ENCODE measurements at regions not wholly inside any gene's neighbourhood (a gene's known extent, or its start where the extent isn't known, plus 50 kb on each side); places are given as distances from the start of the nearest gene placed in this dataset.

GRCh38 chr2:17995593-17995992 lies 117.1 kb downstream of the KCNS3 start:
- Histone ChIP-seq H3T11ph (ENCODE audit: low read length) (no peak overlapping the region), H4K91ac (ENCODE audit: insufficient read length, low read depth, low read length) (no peak overlapping the region), H2BK20ac (ENCODE audit: low read depth, low read length, poor library complexity, severe bottlenecking) (no peak overlapping the region), H2AK5ac (ENCODE audit: insufficient read length, low read length) (no peak overlapping the region), H3K27me3 (ENCODE audit: insufficient read depth, low read length) (no peaks in the 10 kb centered on the region), H3K4me1 (ENCODE audit: insufficient read depth, low read length) (no peaks in the 10 kb centered on the region), H2AFZ (ENCODE audit: low read length) (no peak overlapping the region), H4K20me1 (ENCODE audit: control insufficient read depth, insufficient read depth, insufficient read length) (no peaks in the 10 kb centered on the region), H3K23ac (ENCODE audit: insufficient read length, low read depth, low read length) (no peak overlapping the region), H3K56ac (ENCODE audit: insufficient read length, low read depth, low read length) (no peak overlapping the region), H3K4me2 (ENCODE audit: insufficient read depth, insufficient read length, low read length) (no peak overlapping the region), H3K79me1 (ENCODE audit: insufficient read depth, low read depth, low read length, poor library complexity, severe bottlenecking) (no peaks in the 10 kb centered on the region), H3K23me2 (ENCODE audit: insufficient read length, low read depth, low read length, poor library complexity, severe bottlenecking) (no peaks in the 10 kb centered on the region), H2BK15ac (ENCODE audit: low read depth, low read length) (no peak overlapping the region), H3K9me3 (ENCODE audit: control insufficient read depth, low read depth, low read length) (peaks cover 5% of the 10 kb centered on the region), H4K8ac (replicated peaks; ENCODE audit: insufficient read length, low read depth, low read length) (no peak overlapping the region), H3K18ac (ENCODE audit: insufficient read length, low read depth, low read length) (no peak overlapping the region), H4K5ac (ENCODE audit: insufficient read length, low read depth, low read length) (no peak overlapping the region), H3K79me2 (ENCODE audit: insufficient read depth, low read length) (no peaks in the 10 kb centered on the region), H2BK12ac (ENCODE audit: insufficient read length, low read depth, low read length) (no peak overlapping the region), H2BK120ac (ENCODE audit: low read depth, low read length, poor library complexity, severe bottlenecking) (no peak overlapping the region), H3K14ac (ENCODE audit: insufficient read depth, low read length) (no peak overlapping the region), H3K27ac (ENCODE audit: insufficient read length, low read depth, low read length) (no peak overlapping the region), H3K9ac (ENCODE audit: extremely low read depth, insufficient read length, low read length) (no peak overlapping the region), H2BK5ac (ENCODE audit: insufficient read length, low read length) (no peak overlapping the region), H3K4ac (ENCODE audit: low read depth, low read length) (no peak overlapping the region)
- no peak for DNase-seq
- Mint-ChIP-seq H3K27me3 (ENCODE audit: low read depth) (no peaks in the 10 kb centered on the region), H3K36me3 (ENCODE audit: insufficient read depth in 1 of 3, low read depth in 3 of 3) (peaks cover 0 to 8% (median 6%) of the 10 kb centered on the region in 3 experiments; a peak in 4 of 7 replicates), H3K27ac (no peak overlapping the region), H3K9me3 (peaks cover 17 to 19% of the 10 kb centered on the region in 2 experiments), H3K4me3 (no peak overlapping the region), H3K4me1 (peaks cover 0 to 6% of the 10 kb centered on the region in 2 experiments; a peak in 3 of 4 replicates)
- WGBS (ENCODE audit: extremely low coverage, insufficient read length, low lambda C conversion rate): no CpG with 5 or more reads among the region's 5 CpGs
- TF ChIP-seq, protein P1, sequence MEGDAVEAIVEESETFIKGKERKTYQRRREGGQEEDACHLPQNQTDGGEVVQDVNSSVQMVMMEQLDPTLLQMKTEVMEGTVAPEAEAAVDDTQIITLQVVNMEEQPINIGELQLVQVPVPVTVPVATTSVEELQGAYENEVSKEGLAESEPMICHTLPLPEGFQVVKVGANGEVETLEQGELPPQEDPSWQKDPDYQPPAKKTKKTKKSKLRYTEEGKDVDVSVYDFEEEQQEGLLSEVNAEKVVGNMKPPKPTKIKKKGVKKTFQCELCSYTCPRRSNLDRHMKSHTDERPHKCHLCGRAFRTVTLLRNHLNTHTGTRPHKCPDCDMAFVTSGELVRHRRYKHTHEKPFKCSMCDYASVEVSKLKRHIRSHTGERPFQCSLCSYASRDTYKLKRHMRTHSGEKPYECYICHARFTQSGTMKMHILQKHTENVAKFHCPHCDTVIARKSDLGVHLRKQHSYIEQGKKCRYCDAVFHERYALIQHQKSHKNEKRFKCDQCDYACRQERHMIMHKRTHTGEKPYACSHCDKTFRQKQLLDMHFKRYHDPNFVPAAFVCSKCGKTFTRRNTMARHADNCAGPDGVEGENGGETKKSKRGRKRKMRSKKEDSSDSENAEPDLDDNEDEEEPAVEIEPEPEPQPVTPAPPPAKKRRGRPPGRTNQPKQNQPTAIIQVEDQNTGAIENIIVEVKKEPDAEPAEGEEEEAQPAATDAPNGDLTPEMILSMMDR (conservative IDR thresholded peaks at IDR 0.05): no peak
